Muscle of arm (tissue), 1 donor: ENCODE measurements at regions not wholly inside any gene's neighbourhood (a gene's known extent, or its start where the extent isn't known, plus 50 kb on each side); places are given as distances from the start of the nearest gene placed in this dataset.
"Not testable (repeated sequence)": the region's sequence is repeated elsewhere in the genome, so short reads cannot be mapped to it uniquely, and the experiment has no call there.

Experiments
- DNase-seq: peaks from one replicate; pipeline ENCODE4 v3.0.0-alpha.2; 2013

DNA sequence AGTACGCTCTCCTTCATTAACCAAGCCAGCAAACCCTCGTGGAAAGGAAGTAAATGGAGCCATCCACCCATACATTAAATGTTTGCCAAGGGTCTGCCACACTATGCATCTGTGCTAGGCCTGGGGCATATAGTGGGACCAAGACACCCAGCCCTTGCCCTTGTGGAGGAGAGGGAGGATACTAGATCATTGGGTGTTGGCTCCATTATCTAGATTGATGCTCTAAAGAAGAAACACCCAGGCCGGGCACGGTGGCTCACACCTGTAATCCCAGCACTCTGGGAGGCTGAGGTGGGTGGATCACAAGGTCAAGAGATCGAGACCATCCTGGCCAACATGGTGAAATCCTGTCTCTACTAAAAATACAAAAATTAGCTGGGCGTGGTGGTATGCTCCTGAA is 193.3 kb upstream of the CDH5 start:
- DNase-seq: not testable (repeated sequence)

GRCh38 chr16:66172463-66172862 is 194.0 kb upstream of the CDH5 start:
- no peak for DNase-seq

DNA sequence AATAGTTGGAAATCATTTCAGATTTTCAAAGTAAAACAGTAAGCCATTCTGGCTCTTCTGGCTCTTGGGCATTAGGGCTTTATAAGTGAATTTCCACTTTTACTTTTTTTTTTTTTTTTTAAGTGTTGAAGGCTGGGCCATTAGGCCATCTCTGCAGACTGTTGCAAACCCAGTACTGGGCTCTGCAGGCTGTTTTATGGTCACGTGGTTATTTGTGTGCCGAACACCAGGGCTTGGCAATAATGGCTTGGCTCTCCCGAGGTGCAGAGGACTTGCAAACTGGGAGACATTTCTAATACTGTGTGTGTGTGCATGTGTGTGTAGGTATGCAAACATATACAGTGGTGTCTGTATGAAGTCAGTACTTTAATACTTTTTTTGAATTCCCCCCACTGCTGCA is 194.9 kb upstream of the CDH5 start:
- no peak for DNase-seq

GRCh38 chr16:66170989-66171388 is 195.5 kb upstream of the CDH5 start:
- DNase-seq: no peak

DNA sequence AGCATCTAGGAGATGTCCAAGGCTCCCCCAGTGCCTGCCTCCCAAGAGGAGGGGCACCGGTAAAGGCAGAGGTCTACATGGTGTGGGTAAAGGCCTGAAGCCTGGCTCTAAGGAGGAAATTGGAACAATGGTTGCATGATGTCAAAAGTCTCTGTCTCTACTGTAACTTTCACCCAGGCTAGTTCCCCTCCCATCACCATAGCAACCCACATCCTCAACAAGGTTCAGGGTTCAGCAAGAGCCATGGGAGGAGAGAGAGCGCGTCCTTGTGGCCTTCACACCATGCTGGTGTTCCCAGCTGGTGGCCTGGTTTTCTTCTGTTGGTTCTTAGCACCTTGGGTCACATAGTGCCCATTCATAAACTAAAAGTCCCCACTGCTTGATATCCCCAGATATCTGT is 196.7 kb upstream of the CDH5 start:
- DNase-seq: no peak

- DNase-seq: no peak
These were observed 197.7 kb upstream of the CDH5 start for GRCh38 chr16:66168777-66169176.

DNA sequence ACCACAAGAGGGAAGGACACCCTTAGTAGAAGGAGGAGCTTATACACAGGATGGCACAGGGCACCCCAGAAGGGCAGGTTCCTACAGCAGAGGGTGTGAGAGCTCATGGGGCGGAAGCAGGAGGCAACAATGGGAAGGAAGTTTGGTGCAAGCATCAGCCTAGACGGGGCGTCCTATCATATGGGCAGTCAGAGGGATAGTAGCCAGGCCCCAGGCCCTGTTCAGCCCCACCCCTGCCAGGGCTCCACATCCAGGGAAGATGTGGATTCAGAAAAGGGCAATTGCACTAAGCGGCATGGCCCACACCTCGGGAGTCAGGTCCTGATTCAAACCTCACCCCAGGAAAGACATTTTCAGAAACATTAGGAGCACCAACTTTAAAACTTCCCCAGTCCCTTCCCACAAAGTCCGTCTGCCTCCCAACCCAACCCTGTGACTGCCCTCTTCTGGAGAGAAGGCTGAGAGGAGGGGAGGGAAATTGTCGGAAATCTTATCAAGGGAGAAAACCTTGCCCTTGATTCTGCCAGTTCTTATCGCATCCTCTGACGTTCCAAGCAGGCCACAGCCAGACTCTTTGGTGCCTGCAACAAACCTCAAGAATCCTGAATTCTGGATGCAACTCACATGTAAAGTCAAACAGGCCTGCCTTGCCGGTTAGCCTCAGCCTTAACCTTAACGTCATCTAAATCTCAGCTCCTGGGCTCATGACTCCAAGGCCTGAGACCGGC is 198.8 kb upstream of the CDH5 start:
- no peak for DNase-seq

GRCh38 chr16:66166490-66166889 is 200.0 kb upstream of the CDH5 start:
- DNase-seq: no peak

DNA sequence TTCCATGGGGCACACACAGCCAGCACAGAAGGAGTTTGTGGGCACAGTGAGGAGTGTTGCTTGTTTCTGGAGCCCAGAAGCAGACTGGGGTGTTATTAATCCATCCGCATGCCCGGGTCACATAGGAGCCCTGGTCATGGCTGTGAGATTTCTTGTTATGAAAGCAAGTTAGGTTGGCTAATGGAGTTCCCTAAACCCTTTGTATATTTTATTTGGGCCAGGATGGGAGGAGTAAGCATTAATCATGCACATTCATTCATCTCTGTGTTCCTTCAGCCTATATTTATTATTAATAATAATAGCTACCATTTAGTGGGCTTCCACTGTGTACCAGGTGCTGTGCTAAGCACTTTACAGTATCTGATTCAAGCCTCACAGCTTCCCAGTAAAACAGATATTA is 200.6 kb upstream of the CDH5 start:
- no peak for DNase-seq

DNA sequence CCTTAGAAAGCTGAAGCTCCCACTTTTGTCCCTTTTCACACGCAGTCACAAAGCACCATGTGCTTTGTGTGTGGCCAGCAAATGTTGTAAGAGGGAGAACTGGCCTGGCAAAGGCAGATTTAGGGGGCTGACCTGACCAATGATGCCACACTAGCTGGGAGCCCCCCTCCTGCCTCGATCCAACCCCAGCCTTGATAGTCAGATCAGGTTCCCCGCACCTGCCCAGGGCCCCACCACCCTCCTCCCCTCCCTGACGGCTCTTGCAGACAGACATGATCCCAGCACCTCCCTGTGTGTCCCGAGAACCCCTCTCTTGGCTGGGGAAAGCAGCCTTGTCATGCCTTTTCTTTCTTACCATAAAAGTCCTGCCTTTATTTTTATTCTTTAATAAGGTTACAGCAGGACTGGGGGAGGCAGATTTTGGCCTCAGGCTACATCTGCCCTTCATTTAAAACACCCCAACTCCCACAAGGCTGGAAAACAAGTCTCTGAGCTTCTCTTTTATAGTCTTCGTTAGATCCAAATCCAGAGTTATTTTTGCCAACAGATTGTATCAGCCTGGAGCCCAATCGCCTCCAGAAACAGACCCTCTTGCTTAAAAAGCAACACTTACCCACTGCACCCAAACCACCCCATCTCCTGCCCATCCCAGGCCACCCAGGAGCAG is 201.8 kb upstream of the CDH5 start:
- DNase-seq: no peak

DNA sequence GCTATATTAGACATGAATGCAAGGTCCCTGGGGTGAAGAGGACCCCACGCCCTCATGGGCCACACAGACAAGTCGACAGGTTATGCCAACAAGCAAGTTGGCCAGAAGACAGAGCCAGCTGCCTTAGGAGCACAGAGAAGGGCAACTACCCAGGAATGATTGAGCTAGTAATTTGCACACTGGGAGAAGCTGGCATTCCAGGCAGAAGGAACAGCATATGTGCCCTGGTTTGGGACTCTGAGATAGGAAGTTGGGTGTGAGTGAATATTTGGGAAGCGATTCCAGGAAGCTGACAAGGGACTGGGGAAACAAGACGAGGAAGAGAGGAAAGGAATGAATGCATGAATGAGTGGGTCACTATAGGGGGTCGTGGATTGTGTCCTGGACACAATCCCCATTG is 203.7 kb upstream of the CDH5 start:
- no peak for DNase-seq

- DNase-seq: no peak
These were observed 204.5 kb upstream of the CDH5 start for GRCh38 chr16:66161942-66162341.

DNA sequence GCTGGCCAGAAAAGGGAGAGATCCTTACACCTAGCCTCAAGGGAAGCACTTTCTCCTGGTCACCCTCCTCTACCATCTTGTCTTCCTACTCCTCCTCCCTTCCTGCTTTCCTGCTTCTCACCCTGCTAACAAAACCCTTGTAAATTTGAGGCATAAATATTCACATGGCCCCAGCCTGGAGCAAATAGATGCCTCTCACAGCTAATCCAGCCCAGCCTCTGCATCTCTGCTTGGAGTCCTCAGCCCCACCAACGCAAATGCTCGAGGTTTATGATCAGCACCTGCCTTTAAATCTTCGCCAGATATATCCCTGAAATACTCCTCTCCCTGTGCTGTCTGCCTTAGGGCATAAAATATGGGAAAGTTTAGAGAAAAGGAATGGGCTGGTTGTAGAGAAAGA is 205.2 kb upstream of the CDH5 start:
- DNase-seq: no peak

DNA sequence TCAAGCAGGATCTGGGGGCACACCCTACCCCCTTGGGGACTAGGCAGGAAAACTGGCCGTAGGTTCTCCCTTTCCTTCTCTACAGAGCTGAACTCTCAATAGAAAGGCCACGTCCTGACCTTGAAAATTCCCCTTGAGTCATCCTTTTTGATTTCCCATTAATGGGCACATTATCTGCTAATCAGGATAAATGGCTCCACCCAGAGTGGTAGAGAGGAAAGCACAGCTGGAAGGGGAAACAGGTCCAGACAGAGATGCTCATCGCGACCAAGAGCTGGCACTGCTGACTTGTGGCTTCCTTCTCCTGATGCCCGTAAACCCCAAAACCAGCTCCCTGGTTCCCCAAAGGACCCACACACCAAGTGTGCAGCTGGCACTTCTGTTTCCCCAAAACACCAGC is 206.5 kb upstream of the CDH5 start:
- DNase-seq: no peak

DNA sequence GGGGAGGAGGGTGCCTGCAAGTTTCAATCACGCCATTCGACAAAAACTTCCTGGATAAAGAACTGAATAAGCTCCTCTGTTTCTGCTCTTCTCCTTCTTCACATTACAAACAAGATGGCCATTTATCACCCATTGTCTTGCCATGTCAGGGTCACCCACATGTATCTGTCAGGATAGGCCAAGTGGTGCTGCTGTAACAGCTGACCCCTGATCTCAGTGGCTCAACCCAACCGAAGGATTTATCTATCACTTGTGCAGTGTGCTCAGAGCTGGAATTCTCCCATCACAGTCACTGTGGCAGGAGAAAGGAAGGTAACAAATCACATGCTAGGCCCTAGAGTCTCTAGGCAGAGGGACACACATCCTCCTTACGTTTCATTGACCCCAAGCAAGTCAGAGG is 210.0 kb upstream of the CDH5 start:
- no peak for DNase-seq

GRCh38 chr16:66155933-66156332 is 210.6 kb upstream of the CDH5 start:
- DNase-seq: no peak

- no peak for DNase-seq
These were observed 211.7 kb upstream of the CDH5 start for GRCh38 chr16:66154801-66155200.

GRCh38 chr16:66152823-66153393 is 213.6 kb upstream of the CDH5 start:
- DNase-seq: no peak

- DNase-seq: no peak
These were observed 214.3 kb upstream of the CDH5 start for GRCh38 chr16:66152181-66152580.

DNA sequence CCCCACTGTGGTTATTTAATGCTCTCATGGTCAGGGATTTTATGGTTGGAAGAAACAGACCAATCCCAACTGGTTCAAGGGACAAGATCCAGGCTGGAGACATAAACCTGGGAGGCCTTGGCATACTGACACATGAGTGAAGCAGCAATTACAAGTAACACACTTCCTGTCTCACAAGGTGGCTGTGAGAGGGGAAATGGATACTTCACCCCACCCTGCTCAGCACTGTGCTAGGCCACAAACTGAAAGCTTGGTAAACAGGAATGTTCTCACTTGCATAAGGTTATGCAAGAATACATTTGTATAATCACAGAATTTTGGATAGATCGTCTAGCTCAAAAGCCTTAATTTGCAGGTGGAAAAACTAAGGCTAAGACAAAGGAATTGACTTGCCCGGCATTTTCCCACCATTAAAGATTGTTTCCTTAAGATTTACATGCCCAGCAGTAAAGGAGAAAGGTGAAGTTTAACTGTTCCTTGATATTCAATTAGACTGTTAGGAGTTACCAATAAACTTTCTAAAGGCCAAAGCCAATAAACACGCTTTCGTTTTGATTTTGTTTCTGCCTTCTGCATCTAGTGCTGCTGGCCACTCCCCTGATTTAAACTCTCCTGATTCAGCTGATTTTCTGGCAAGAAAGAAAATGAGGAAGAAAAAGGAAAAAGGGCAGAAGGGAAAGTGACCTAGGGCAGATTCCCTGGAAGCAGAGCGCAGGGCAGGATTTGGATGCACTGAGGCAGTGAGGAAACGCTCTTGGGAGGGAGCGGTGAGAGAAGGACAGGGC is 215.6 kb upstream of the CDH5 start:
- DNase-seq: no peak

GRCh38 chr16:66147291-66147690 is 219.2 kb upstream of the CDH5 start:
- DNase-seq: no peak

- DNase-seq: no peak
These were observed 219.7 kb upstream of the CDH5 start for GRCh38 chr16:66146798-66147197.

- DNase-seq: no peak
These were observed 221.8 kb upstream of the CDH5 start for GRCh38 chr16:66144641-66145040.
